IMR-90 (cell line): ENCODE measurements at regions not wholly inside any gene's neighbourhood (a gene's known extent, or its start where the extent isn't known, plus 50 kb on each side); places are given as distances from the start of the nearest gene placed in this dataset.

ENCODE experiments used
- ATAC-seq: fragments of 200-7000 bp; cut with Tn5 transposase; 2 replicates; pipeline ENCODE4 v1.9.1; 2020; ENCODE audit warnings: low read depth, mild to moderate bottlenecking, moderate library complexity
- BruUV-seq: library from RNA; stranded (reverse); fragments of 400-500 nt; replicated peaks from 2 replicates; lab custom pipeline; 2021; lab: Mats Ljungman, UMichigan
- CTCF ChIA-PET: fragments of 300-600 bp; formaldehyde crosslinking; extraction: SDS; loops from one replicate; lab custom pipeline; 2021; ENCODE audit warnings: antibody characterized with exemption; lab: Yijun Ruan, JAX
- POLR2A ChIA-PET: fragments of 300-600 bp; sonication (Branson Sonifier 250); formaldehyde crosslinking; loops from one replicate; lab custom pipeline; 2022; ENCODE audit warnings: antibody characterized with exemption; ENCODE audit not compliant: unreplicated experiment; lab: Charles Lee
- DNase-seq: peaks from one replicate; pipeline ENCODE4 v3.0.0; 2013
- H2AFZ ChIP-seq: replicated peaks from 2 replicates; pipeline ENCODE3; 2013; ENCODE audit warnings: low read length, mild to moderate bottlenecking; ENCODE audit not compliant: poor library complexity
- H2AK5ac ChIP-seq: 2 replicates; pipeline ENCODE4 v1.6.1; 2013; ENCODE audit warnings: low read depth, low read length, inconsistent platforms
- H2AK9ac ChIP-seq: replicated peaks from 2 replicates; pipeline ENCODE3; 2013; ENCODE audit warnings: mild to moderate bottlenecking, low read depth, low read length, moderate library complexity; ENCODE audit not compliant: poor library complexity
- H2BK120ac ChIP-seq: 2 replicates; pipeline ENCODE4 v1.6.1; 2013; ENCODE audit warnings: low read depth, low read length, inconsistent platforms
- H2BK15ac ChIP-seq: 3 replicates; pipeline ENCODE4 v1.6.1; 2013; ENCODE audit warnings: low read depth, low read length, inconsistent platforms
- H2BK20ac ChIP-seq: 2 replicates; pipeline ENCODE4 v1.6.1; 2013; ENCODE audit warnings: low read depth, mild to moderate bottlenecking, inconsistent platforms, low read length, moderate library complexity
- H2BK5ac ChIP-seq: 2 replicates; pipeline ENCODE4 v1.6.1; 2013; ENCODE audit warnings: mild to moderate bottlenecking, low read depth, low read length, inconsistent platforms; ENCODE audit not compliant: poor library complexity, severe bottlenecking
- H3K14ac ChIP-seq: replicated peaks from 2 replicates; pipeline ENCODE4 v1.6.1; 2013; ENCODE audit warnings: low read depth, low read length, inconsistent platforms
- H3K18ac ChIP-seq: 2 replicates; pipeline ENCODE4 v1.6.1; 2013; ENCODE audit warnings: low read depth, low read length, control low read depth
- H3K23ac ChIP-seq: 2 replicates; pipeline ENCODE4 v1.6.1; 2013; ENCODE audit warnings: low read depth, low read length, inconsistent platforms
- H3K27ac ChIP-seq: 2 replicates; pipeline ENCODE4 v1.5.1; 2013; ENCODE audit warnings: mild to moderate bottlenecking, control low read depth, low read length; ENCODE audit not compliant: insufficient read depth
- H3K27me3 ChIP-seq: 2 replicates; pipeline ENCODE4 v1.6.1; 2013; ENCODE audit warnings: low read length; ENCODE audit not compliant: control insufficient read depth, insufficient read depth
- H3K36me3 ChIP-seq: 2 replicates; pipeline ENCODE4 v1.6.1; 2013; ENCODE audit warnings: low read length, mixed read lengths; ENCODE audit not compliant: control insufficient read depth, insufficient read depth
- H3K4ac ChIP-seq: 2 replicates; pipeline ENCODE4 v1.6.1; 2013; ENCODE audit warnings: low read depth, low read length, inconsistent platforms
- H3K4me1 ChIP-seq: 2 replicates; pipeline ENCODE4 v1.6.1; 2013; ENCODE audit warnings: low read length, mixed read lengths; ENCODE audit not compliant: control insufficient read depth, insufficient read depth
- H3K4me2 ChIP-seq: 2 replicates; pipeline ENCODE4 v1.6.1; 2013; ENCODE audit warnings: low read depth, mild to moderate bottlenecking, control low read depth, low read length, moderate library complexity
- H3K4me3 ChIP-seq: 2 replicates; pipeline ENCODE4 v1.5.1; 2013; ENCODE audit warnings: low read depth, mild to moderate bottlenecking, control low read depth, low read length, moderate library complexity; ENCODE audit not compliant: insufficient read depth
- H3K56ac ChIP-seq: 2 replicates; pipeline ENCODE4 v1.6.1; 2013; ENCODE audit warnings: low read length, inconsistent platforms; ENCODE audit not compliant: insufficient read depth; ENCODE audit errors: extremely low read depth
- H3K79me1 ChIP-seq, 2 experiments: 2 replicates each; pipeline ENCODE4 v1.6.1; 2013; ENCODE audit warnings: low read length in 2 of 2, inconsistent platforms in 1 of 2, low read depth in 1 of 2
- H3K9ac ChIP-seq: 2 replicates; pipeline ENCODE4 v1.6.1; 2013; ENCODE audit warnings: low read depth, low read length, control low read depth
- H3K9me1 ChIP-seq: 2 replicates; pipeline ENCODE4 v1.6.1; 2013; ENCODE audit warnings: low read length, inconsistent platforms; ENCODE audit not compliant: insufficient read depth
- H3K9me3 ChIP-seq: 2 replicates; pipeline ENCODE4 v1.6.1; 2013; ENCODE audit warnings: low read length; ENCODE audit not compliant: control insufficient read depth, insufficient read depth
- H4K20me1 ChIP-seq: 2 replicates; pipeline ENCODE4 v1.6.1; 2013; ENCODE audit warnings: low read length, inconsistent platforms; ENCODE audit not compliant: insufficient read depth
- H4K5ac ChIP-seq: 2 replicates; pipeline ENCODE4 v1.6.1; 2013; ENCODE audit warnings: mild to moderate bottlenecking, low read depth, low read length, control low read depth
- H4K8ac ChIP-seq, 2 experiments: 2 replicates each; pipeline ENCODE4 v1.6.1; 2013; ENCODE audit warnings: low read depth in 2 of 2, low read length in 2 of 2, control low read depth in 1 of 2, inconsistent platforms in 1 of 2
- H4K91ac ChIP-seq: 2 replicates; pipeline ENCODE4 v1.6.1; 2013; ENCODE audit warnings: low read depth, low read length, inconsistent platforms; ENCODE audit not compliant: insufficient read depth
- CEBPB ChIP-seq: IDR thresholded peaks from 2 replicates; pipeline ENCODE4 v1.6.1; 2012; ENCODE audit warnings: low read depth, low read length, improper control_type of control experiment
- MAFK ChIP-seq: IDR thresholded peaks from 2 replicates; pipeline ENCODE4 v1.6.1; 2012; ENCODE audit warnings: low read depth, low read length, improper control_type of control experiment
- NFE2L2 ChIP-seq: fragments of 150-350 bp; IDR thresholded peaks from 2 replicates; pipeline ENCODE4 v1.6.1; 2016; ENCODE audit warnings: low read depth, mild to moderate bottlenecking, low read length
- POLR2A ChIP-seq: IDR thresholded peaks from 2 replicates; pipeline ENCODE4 v1.6.1; 2012; ENCODE audit warnings: mild to moderate bottlenecking, low read depth, low read length
- SMC3 ChIP-seq: fragments of 150-350 bp; IDR thresholded peaks from 2 replicates; pipeline ENCODE4 v1.6.1; 2016; ENCODE audit warnings: low read depth, mild to moderate bottlenecking, antibody characterized with exemption, low read length, moderate library complexity
- WGBS, 2 experiments: methylation state at CpG; one replicate each; pipeline versions ENCODE4 v1.1.5 to v1.1.7; 2013; ENCODE audit warnings: missing lambda C conversion rate in 2 of 2; ENCODE audit not compliant: insufficient read length in 1 of 2; ENCODE audit errors: extremely low coverage in 2 of 2; 5-methylcytosine and 5-hydroxymethylcytosine counted together
- dilution Hi-C: fragments of 300-500 bp; cut with HindIII; formaldehyde crosslinking; loops from one replicate; pipeline ENCODE4 v1.14.3; 2018; ENCODE audit warnings: low sequenced_read_pairs; ENCODE audit not compliant: unreplicated experiment
- in situ Hi-C: fragments of 300-500 bp; cut with MboI; formaldehyde crosslinking; loops from 3 replicates; pipeline ENCODE4 v1.14.3; 2019; ENCODE audit warnings: low sequenced_read_pairs, inconsistent platforms, mixed read lengths
- intact Hi-C: fragments of 100-400 bp; cut with micrococcal nuclease; formaldehyde crosslinking; loops from 2 replicates; pipeline ENCODE4 v1.10.0; 2022

DNA sequence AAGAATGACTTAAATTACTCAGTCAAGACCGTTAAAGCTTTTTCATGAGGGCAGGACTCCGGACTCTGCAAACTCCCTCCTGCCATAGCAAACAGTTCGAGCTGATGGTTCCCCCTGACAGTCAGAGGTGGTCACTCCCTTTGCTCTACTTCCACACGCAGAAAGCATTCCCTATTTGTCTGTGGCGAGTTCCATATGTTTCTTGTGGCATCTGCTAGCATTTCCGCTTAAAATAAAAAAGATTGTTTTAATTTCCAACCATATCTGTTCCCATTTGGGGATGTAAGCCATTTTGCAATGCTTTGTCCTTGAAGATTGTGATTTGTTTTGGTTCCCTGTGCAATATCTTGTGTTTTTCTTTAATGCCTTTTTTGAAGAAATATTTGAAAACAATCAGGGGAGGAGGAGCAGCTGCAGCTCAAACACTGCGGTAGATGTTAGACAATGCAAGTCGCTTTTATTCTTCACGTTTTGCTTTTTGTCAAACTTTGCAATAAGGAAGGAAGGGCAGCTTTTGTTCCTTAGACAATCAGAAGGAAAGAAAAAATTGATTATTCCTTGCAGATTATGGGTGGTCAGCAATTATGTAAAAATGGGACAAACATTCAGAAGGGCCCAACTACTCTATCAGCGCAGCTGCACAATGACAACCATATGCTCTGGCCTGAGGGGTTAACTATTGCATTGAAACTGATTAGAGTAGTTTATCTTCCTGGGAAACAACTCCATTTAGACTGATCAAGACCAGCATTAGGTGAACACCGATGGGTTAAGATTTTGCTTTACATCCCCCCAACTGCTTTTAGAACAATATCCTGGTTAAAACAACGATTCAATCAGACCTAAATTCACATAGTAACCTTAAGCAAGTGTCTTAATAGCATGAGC lies 425.8 kb upstream of the NRP1 start (continued):
- no peak for TF ChIP-seq CEBPB

DNA sequence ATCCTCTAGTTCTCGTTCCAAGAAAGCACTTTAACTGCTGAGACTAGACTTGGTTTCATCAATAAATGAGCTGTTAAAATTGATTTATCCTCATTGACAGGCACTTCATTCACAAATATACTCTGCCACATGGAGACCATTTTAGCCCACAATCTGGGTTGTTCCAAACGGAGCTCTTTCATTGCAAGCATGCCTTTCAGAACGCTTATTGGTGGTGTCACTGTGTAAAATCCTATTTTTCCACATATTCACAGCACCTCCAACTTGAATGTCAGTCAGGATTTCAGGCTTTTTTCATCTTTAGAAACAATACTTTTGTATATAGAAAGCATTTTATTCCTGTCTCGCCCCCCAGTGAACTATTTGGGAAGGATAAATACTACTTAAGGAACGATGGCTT lies 424.7 kb upstream of the NRP1 start:
- Histone ChIP-seq H3K4me3 (no peak overlapping the region), H2AK5ac (no peak overlapping the region), H3K4me2 (no peak overlapping the region), H2BK120ac (no peak overlapping the region), H4K8ac (no peak overlapping the region), H2BK5ac (no peak overlapping the region), H3K4ac (no peak overlapping the region), H3K79me1 (no peaks in the 10 kb centered on the region), H4K91ac (no peak overlapping the region), H3K18ac (no peak overlapping the region), H3K23ac (no peak overlapping the region), H2BK20ac (no peak overlapping the region), H2AFZ (no peak overlapping the region), H3K27ac (no peak overlapping the region), H3K9me3 (0 out of 2 replicates have a peak, but pooled peaks cover 1% of the 10 kb centered on the region), H3K27me3 (peaks cover 6% of the 10 kb centered on the region; the same call in 1 of the 2 replicates), H2AK9ac (no peak overlapping the region), H4K5ac (no peak overlapping the region), H3K56ac (no peak overlapping the region), H4K20me1 (no peaks in the 10 kb centered on the region), H3K9me1 (no peaks in the 10 kb centered on the region), H3K9ac (no peak overlapping the region), H3K4me1 (no peaks in the 10 kb centered on the region), H3K14ac (no peak overlapping the region), H2BK15ac (no peak overlapping the region), H3K36me3 (no peaks in the 10 kb centered on the region)
- intact Hi-C loops (no loop called here), dilution Hi-C loops (no loop called here), in situ Hi-C loops (no loop called here)
- BruUV-seq, result no TSS peak
- ChIA-PET POLR2A (no interaction called here), CTCF (no interaction called here)
- ATAC-seq (no peak), DNase-seq (no peak)
- WGBS, 2 experiments, result no CpG with 5 or more reads among the region's 5 CpGs
- TF ChIP-seq NFE2L2 (no peak), MAFK (no peak), POLR2A (no peak), SMC3 (no peak)
